Adrenal gland (tissue), 9 donors: ENCODE measurements at regions not wholly inside any gene's neighbourhood (a gene's known extent, or its start where the extent isn't known, plus 50 kb on each side); places are given as distances from the start of the nearest gene placed in this dataset.

Experiments
- DNase-seq, 7 donors: peaks; one replicate each; pipeline ENCODE4 v3.0.0-alpha.2; 2019 to 2020
- H3K27ac ChIP-seq, 5 donors: fragments of 200-600 bp; sonication (generic) in 4 of 5; 1 replicate in 3 of 5; 2 replicates in 2 of 5; pipeline versions ENCODE4 v1.5.1 to v1.8.0; 2016 to 2020; ENCODE audit warnings: mild to moderate bottlenecking in 1 of 5
- H3K27me3 ChIP-seq: fragments of 200-600 bp; 2 replicates; pipeline ENCODE4 v1.8.0; 2021
- H3K36me3 ChIP-seq, 2 donors: fragments of 200-600 bp; replicated peaks in 1 of 2; 1 replicate in 1 of 2; 2 replicates in 1 of 2; pipeline versions ENCODE4 v1.5.1 to v1.8.0; 2018 to 2022
- H3K4me1 ChIP-seq, 2 donors: fragments of 200-600 bp; replicated peaks in 1 of 2; 1 replicate in 1 of 2; 2 replicates in 1 of 2; pipeline versions ENCODE4 v1.5.1 to v1.8.0; 2018 to 2021
- H3K4me3 ChIP-seq, 4 donors: fragments of 200-600 bp; sonication (generic) in 3 of 4; one replicate each; pipeline ENCODE4 v1.5.1; 2016 to 2018
- H3K9me3 ChIP-seq, 3 donors: fragments of 200-600 bp; sonication (generic) in 1 of 3; replicated peaks in 1 of 3; 1 replicate in 2 of 3; 2 replicates in 1 of 3; pipeline versions ENCODE4 v1.5.1 to v1.8.0; 2016 to 2021
- CTCF ChIP-seq, 6 experiments: fragments of 450-650 bp in 4 of 6; fragments of 200-600 bp in 2 of 6; sonication (generic) in 1 of 6; IDR thresholded peaks; 1 replicate in 5 of 6; 2 replicates in 1 of 6; pipeline versions ENCODE4 v1.5.1 to v1.8.0; 2016 to 2021; ENCODE audit warnings: antibody characterized with exemption in 6 of 6, mild to moderate bottlenecking in 2 of 6, moderate library complexity in 1 of 6
- POLR2A ChIP-seq, 2 donors: fragments of 450-650 bp; IDR thresholded peaks; one replicate each; pipeline ENCODE4 v1.6.1; 2017; ENCODE audit warnings: antibody characterized with exemption in 2 of 2, mild to moderate bottlenecking in 2 of 2, moderate library complexity in 1 of 2
- WGBS, 4 donors: extraction: QIAGEN DNeasy Blood & Tissue Kit in 2 of 4; methylation state at CpG; one replicate each; pipeline versions ENCODE4 v1.1.5 to v1.1.7; 2013 to 2017; 5-methylcytosine and 5-hydroxymethylcytosine counted together
- intact Hi-C, 2 donors: fragments of 100-400 bp; cut with DNase I; formaldehyde crosslinking; loops; one replicate each; pipeline versions ENCODE4 v1.14.1 to v1.15.0; 2022 to 2023
- donor health status: healthy with polysubstance abuse.
- donor health status: Bipolar disorder and iron deficiency.
- donor health status: DM: yes; HTN: yes; CAD: no.
- donor health status: DM: no; HTN: no; CAD: no.
- donor health status: DM: no; HTN: no; CAD: no.

GRCh38 chr15:94164971-94165370 lies 66.4 kb upstream of the MCTP2 start:
- Histone ChIP-seq H3K27ac (no peak overlapping the region), H3K36me3 (no peaks in the 10 kb centered on the region), H3K9me3 (no peaks in the 10 kb centered on the region), H3K4me1 (no peaks in the 10 kb centered on the region), H3K27me3 (no peaks in the 10 kb centered on the region), H3K4me3 (no peak overlapping the region)
- intact Hi-C loops: loop anchor here (5.0 to 10.0 kb wide), 2 partner anchors 160 to 162 kb away; no protein-coding TSS in a partner anchor
- no peak for TF ChIP-seq POLR2A (IDR thresholded peaks at IDR 0.05)
- TF ChIP-seq CTCF (IDR thresholded peaks at IDR 0.05): no peak
- 72 to 86% (median 81%) methylated on average over 3 of the region's 3 CpGs for WGBS, 4 donors
- DNase-seq: no peak

GRCh38 chr15:94164202-94164807 lies 67.1 kb upstream of the MCTP2 start:
- Histone ChIP-seq H3K9me3 (no peaks in the 10 kb centered on the region), H3K27me3 (no peaks in the 10 kb centered on the region), H3K4me1 (no peaks in the 10 kb centered on the region), H3K27ac (no peak overlapping the region), H3K4me3 (no peak overlapping the region), H3K36me3 (no peaks in the 10 kb centered on the region)
- peak; percentile 65 to 85 (median 76) for TF ChIP-seq CTCF (IDR thresholded peaks at IDR 0.05)
- TF ChIP-seq POLR2A (IDR thresholded peaks at IDR 0.05): no peak
- intact Hi-C loops: loop anchor here (5.0 to 10.0 kb wide), 2 partner anchors 160 to 163 kb away; no protein-coding TSS in a partner anchor
- 46 to 51% (median 50%) methylated on average over 10 of the region's 10 CpGs for WGBS, 4 donors
- peak; percentile 28 to 72 (median 52) for DNase-seq

DNA sequence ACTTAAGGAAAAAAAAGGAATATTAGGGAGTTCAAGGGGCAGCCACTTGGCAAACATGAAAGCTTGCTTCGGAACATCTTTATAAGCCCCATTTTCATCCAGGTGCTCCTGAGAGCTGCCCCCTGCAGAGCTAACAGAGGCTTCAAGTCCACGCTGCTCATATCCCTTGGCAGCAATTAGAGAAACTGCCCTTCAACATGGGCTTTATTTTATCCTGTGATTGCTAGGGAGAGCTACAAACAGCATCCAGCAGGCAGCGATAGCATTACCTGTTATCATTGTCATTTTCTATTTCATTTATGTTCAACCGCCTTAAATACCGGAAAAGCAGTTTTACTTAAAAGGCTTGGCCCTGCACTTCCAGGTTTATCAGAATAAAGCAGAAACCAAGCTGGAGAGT lies 68.4 kb upstream of the MCTP2 start:
- intact Hi-C loops: loop anchor here (5.0 to 10.0 kb wide), 2 partner anchors 162 to 164 kb away; no protein-coding TSS in a partner anchor
- H3K4me1 ChIP-seq: no peaks in the 10 kb centered on the region
- no peak for DNase-seq
- no peaks in the 10 kb centered on the region for H3K27me3 ChIP-seq
- WGBS, 4 donors: 79 to 90% (median 85%) methylated on average over 5 of the region's 5 CpGs
- no peak for TF ChIP-seq CTCF (IDR thresholded peaks at IDR 0.05)
- TF ChIP-seq POLR2A (IDR thresholded peaks at IDR 0.05): no peak
- no peaks in the 10 kb centered on the region for H3K9me3 ChIP-seq
- no peak overlapping the region for H3K27ac ChIP-seq
- no peak overlapping the region for H3K4me3 ChIP-seq
- no peaks in the 10 kb centered on the region for H3K36me3 ChIP-seq

- 75 to 86% (median 85%) methylated on average over 3 of the region's 3 CpGs for WGBS, 4 donors
- Histone ChIP-seq H3K27me3 (no peaks in the 10 kb centered on the region), H3K4me1 (no peaks in the 10 kb centered on the region), H3K4me3 (no peak overlapping the region), H3K9me3 (no peaks in the 10 kb centered on the region), H3K27ac (no peak overlapping the region), H3K36me3 (no peaks in the 10 kb centered on the region)
- no peak for DNase-seq
- intact Hi-C loops: no loop called here
- TF ChIP-seq POLR2A (IDR thresholded peaks at IDR 0.05) (no peak), CTCF (IDR thresholded peaks at IDR 0.05) (no peak)
Observed at GRCh38 chr15:94154255-94154654, 77.1 kb upstream of the MCTP2 start.
